Kidney (tissue), 13 donors: ENCODE measurements at regions not wholly inside any gene's neighbourhood (a gene's known extent, or its start where the extent isn't known, plus 50 kb on each side); places are given as distances from the start of the nearest gene placed in this dataset.

Experiments
- DNase-seq, 5 donors: peaks; one replicate each; pipeline ENCODE4 v3.0.0-alpha.2; 2013 to 2020
- FAIRE-seq: peaks from 2 replicates; lab custom pipeline; 2012; peaks lifted over from hg19 to GRCh38; lab: Jason Lieb, UNC
- H3K27ac ChIP-seq, 2 donors: one replicate each; pipeline ENCODE4 v1.7.0; 2013; ENCODE audit warnings: low read depth in 2 of 2, low read length in 2 of 2, inconsistent platforms in 1 of 2
- H3K27me3 ChIP-seq: one replicate; pipeline ENCODE4 v1.7.1; 2013; ENCODE audit warnings: low read length, inconsistent platforms; ENCODE audit not compliant: control insufficient read depth, insufficient read depth
- H3K36me3 ChIP-seq, 3 donors: one replicate each; pipeline versions ENCODE4 v1.7.0 to v1.7.1; 2013; ENCODE audit warnings: low read length in 3 of 3, control low read depth in 1 of 3, inconsistent platforms in 1 of 3; ENCODE audit not compliant: insufficient read depth in 3 of 3, control insufficient read depth in 2 of 3
- H3K4me1 ChIP-seq, 3 donors: one replicate each; pipeline versions ENCODE4 v1.7.0 to v1.7.1; 2013; ENCODE audit warnings: low read length in 3 of 3, inconsistent platforms in 1 of 3, low read depth in 1 of 3; ENCODE audit not compliant: control insufficient read depth in 2 of 3, insufficient read depth in 2 of 3
- H3K4me3 ChIP-seq, 3 donors: one replicate each; pipeline versions ENCODE4 v1.7.0 to v1.8.1; 2013; ENCODE audit warnings: low read length in 3 of 3, control low read depth in 1 of 3, inconsistent platforms in 1 of 3
- H3K9ac ChIP-seq, 3 donors: one replicate each; pipeline versions ENCODE4 v1.7.0 to v1.7.1; 2013; ENCODE audit warnings: low read length in 3 of 3, control low read depth in 1 of 3, inconsistent platforms in 1 of 3
- H3K9me3 ChIP-seq, 3 donors: one replicate each; pipeline versions ENCODE4 v1.7.0 to v1.7.1; 2013; ENCODE audit warnings: low read length in 3 of 3, control low read depth in 1 of 3, inconsistent platforms in 1 of 3; ENCODE audit not compliant: control insufficient read depth in 2 of 3, insufficient read depth in 1 of 3
- intact Hi-C: fragments of 100-400 bp; cut with DNase I; formaldehyde crosslinking; loops from one replicate; pipeline ENCODE4 v1.11.1; 2022
- TF ChIP-seq, protein P1 (sequence below): IDR thresholded peaks from 3 replicates; pipeline ENCODE4 v1.5.1; 2012; ENCODE audit warnings: mild to moderate bottlenecking, moderate library complexity, borderline replicate concordance; ENCODE audit not compliant: insufficient read depth; ENCODE audit errors: extremely low read depth
- donor health status: control.
- donor health status: control.
- donor health status: control.
- donor health status: control.
- donor health status: control.
- donor health status: DM: yes; HTN: yes; CAD: no.
- donor health status: Normal renal cell carcinoma (clear cell type).

DNA sequence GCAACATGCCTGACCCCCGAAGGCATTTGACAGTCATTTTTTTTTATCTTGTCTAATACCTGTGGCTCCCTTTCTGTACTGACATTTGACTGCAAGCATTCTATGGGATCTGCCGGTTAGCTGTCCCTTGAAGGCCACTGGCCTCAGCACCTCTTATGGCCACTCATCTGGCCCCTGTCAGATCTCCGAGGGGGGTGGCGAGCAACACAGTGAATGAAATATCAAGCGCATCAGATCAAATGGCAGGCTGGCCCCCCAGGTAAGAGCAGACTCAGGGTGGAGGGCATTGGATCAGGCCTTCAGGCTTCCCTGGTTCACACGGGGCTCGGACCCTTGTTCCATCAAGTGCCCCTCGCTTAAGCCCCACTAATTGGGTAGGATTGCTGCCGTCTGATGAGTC, 199.6 kb upstream of the MKI67 start:
- intact Hi-C loops, result no loop called here
- Histone ChIP-seq H3K9ac (no peak overlapping the region), H3K36me3 (no peaks in the 10 kb centered on the region), H3K4me1 (no peaks in the 10 kb centered on the region), H3K27ac (no peak overlapping the region), H3K9me3 (peaks cover 0 to 9% (median 0%) of the 10 kb centered on the region in 3 donors), H3K27me3 (no peaks in the 10 kb centered on the region), H3K4me3 (no peak overlapping the region)
- FAIRE-seq, result no peak
- TF ChIP-seq, protein P1, sequence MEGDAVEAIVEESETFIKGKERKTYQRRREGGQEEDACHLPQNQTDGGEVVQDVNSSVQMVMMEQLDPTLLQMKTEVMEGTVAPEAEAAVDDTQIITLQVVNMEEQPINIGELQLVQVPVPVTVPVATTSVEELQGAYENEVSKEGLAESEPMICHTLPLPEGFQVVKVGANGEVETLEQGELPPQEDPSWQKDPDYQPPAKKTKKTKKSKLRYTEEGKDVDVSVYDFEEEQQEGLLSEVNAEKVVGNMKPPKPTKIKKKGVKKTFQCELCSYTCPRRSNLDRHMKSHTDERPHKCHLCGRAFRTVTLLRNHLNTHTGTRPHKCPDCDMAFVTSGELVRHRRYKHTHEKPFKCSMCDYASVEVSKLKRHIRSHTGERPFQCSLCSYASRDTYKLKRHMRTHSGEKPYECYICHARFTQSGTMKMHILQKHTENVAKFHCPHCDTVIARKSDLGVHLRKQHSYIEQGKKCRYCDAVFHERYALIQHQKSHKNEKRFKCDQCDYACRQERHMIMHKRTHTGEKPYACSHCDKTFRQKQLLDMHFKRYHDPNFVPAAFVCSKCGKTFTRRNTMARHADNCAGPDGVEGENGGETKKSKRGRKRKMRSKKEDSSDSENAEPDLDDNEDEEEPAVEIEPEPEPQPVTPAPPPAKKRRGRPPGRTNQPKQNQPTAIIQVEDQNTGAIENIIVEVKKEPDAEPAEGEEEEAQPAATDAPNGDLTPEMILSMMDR, result no peak
- no peak for DNase-seq

DNA sequence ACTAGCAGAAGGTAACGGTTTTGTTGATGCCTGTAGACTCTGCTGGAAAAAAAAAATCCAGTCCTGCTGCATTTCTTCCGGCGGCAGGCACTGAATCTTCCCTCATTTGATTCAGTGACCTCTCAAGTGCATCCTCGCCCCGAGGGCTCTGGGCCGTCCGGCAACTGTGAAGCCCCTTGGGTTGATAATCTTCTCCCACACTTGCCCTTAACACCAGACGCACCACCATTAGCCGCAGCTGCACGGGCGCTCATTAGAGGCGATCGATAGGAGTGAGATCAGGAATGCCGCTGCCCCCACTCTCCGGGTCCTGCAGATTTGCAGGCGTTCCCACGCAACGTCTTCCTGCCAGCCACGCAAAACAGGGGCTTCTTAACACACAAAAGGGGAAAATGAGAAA, 200.0 kb upstream of the MKI67 start:
- DNase-seq, result peak in 1 of 5 donors; percentile 20
- H3K4me3 ChIP-seq, result no peak overlapping the region
- H3K4me1 ChIP-seq, result no peaks in the 10 kb centered on the region
- H3K9ac ChIP-seq, result no peak overlapping the region
- FAIRE-seq, result no peak
- H3K9me3 ChIP-seq, result peaks cover 0 to 9% (median 0%) of the 10 kb centered on the region in 3 donors
- H3K27me3 ChIP-seq, result no peaks in the 10 kb centered on the region
- intact Hi-C loops, result no loop called here
- TF ChIP-seq, protein P1, result no peak
- no peaks in the 10 kb centered on the region for H3K36me3 ChIP-seq
- no peak overlapping the region for H3K27ac ChIP-seq

GRCh38 chr10:128326851-128327250, 200.6 kb upstream of the MKI67 start:
- Histone ChIP-seq H3K9ac (no peak overlapping the region), H3K4me1 (no peaks in the 10 kb centered on the region), H3K27me3 (no peaks in the 10 kb centered on the region), H3K27ac (no peak overlapping the region), H3K36me3 (no peaks in the 10 kb centered on the region), H3K9me3 (peaks cover 0 to 9% (median 0%) of the 10 kb centered on the region in 3 donors), H3K4me3 (no peak overlapping the region)
- intact Hi-C loops, result no loop called here
- DNase-seq, result peak in 1 of 5 donors; percentile 16
- TF ChIP-seq, protein P1, result no peak
- no peak for FAIRE-seq

DNA sequence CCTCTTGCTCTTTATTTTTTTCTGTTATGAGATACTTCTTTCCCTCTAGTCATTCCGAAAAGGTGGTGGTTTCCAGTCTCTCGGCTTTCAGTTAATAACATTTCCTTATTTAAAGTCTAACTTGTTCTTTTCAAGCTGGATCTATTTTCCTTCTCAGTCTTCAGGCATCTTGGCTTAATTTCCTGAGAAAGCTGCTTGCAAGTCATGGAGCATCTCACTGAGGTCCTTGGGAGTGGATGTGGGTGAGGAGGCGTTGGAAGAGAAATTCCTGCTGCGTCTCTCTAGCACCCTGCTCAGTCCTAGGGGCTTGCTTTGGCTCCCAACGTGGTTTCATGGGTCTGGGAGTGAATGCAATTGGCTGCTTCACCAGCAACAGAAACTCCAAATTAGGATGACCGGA, 210.2 kb upstream of the MKI67 start:
- Histone ChIP-seq H3K4me3 (no peak overlapping the region), H3K36me3 (no peaks in the 10 kb centered on the region), H3K4me1 (no peaks in the 10 kb centered on the region), H3K27ac (no peak overlapping the region), H3K27me3 (no peaks in the 10 kb centered on the region), H3K9me3 (no peaks in the 10 kb centered on the region), H3K9ac (no peak overlapping the region)
- intact Hi-C loops, result no loop called here
- no peak for DNase-seq
- no peak for FAIRE-seq
- TF ChIP-seq, protein P1, result no peak
